Thoracic aorta (tissue), 2 donors: ENCODE measurements at regions not wholly inside any gene's neighbourhood (a gene's known extent, or its start where the extent isn't known, plus 50 kb on each side); places are given as distances from the start of the nearest gene placed in this dataset.

ENCODE experiments used
- ATAC-seq: fragments of 150-250 bp; one replicate; pipeline ENCODE4 v1.8.0; 2017; ENCODE audit warnings: low read depth; ENCODE audit not compliant: insufficient number of reproducible peaks, low FRiP score
- DNase-seq: peaks from one replicate; pipeline ENCODE4 v3.0.0-alpha.2; 2020; ENCODE audit warnings: low spot score
- H3K27ac ChIP-seq, 2 donors: fragments of 200-600 bp; sonication (generic); 1 replicate in 1 of 2; 2 replicates in 1 of 2; pipeline ENCODE4 v1.5.1; 2016; ENCODE audit warnings: mild to moderate bottlenecking in 2 of 2, moderate library complexity in 2 of 2
- H3K27me3 ChIP-seq: fragments of 200-600 bp; sonication (generic); replicated peaks from 2 replicates; pipeline ENCODE4 v1.6.0; 2016; ENCODE audit warnings: mild to moderate bottlenecking; ENCODE audit not compliant: insufficient read depth
- H3K36me3 ChIP-seq: fragments of 200-600 bp; sonication (generic); one replicate; pipeline ENCODE4 v1.5.1; 2016
- H3K4me1 ChIP-seq, 2 donors: fragments of 200-600 bp; sonication (generic); 1 replicate in 1 of 2; 2 replicates in 1 of 2; pipeline versions ENCODE4 v1.5.1 to v1.6.0; 2016; ENCODE audit warnings: low read depth in 2 of 2, mild to moderate bottlenecking in 1 of 2; ENCODE audit not compliant: control insufficient read depth in 1 of 2
- H3K4me3 ChIP-seq: fragments of 200-600 bp; sonication (generic); 2 replicates; pipeline ENCODE4 v1.5.1; 2016; ENCODE audit warnings: mild to moderate bottlenecking
- H3K9me3 ChIP-seq: fragments of 200-600 bp; sonication (generic); 2 replicates; pipeline ENCODE4 v1.5.1; 2016
- CTCF ChIP-seq: fragments of 200-600 bp; sonication (generic); IDR thresholded peaks from one replicate; pipeline ENCODE4 v1.5.1; 2019; ENCODE audit warnings: antibody characterized with exemption

GRCh38 chr11:134514354-134514951 is 102.4 kb upstream of the B3GAT1 start:
- no peak overlapping the region for H3K27ac ChIP-seq
- no peak for TF ChIP-seq CTCF
- no peaks in the 10 kb centered on the region for H3K27me3 ChIP-seq
- ATAC-seq (no peak), DNase-seq (no peak)
- no peaks in the 10 kb centered on the region for H3K9me3 ChIP-seq
- no peaks in the 10 kb centered on the region for H3K36me3 ChIP-seq
- H3K4me1 ChIP-seq, result no peaks in the 10 kb centered on the region
- no peak overlapping the region for H3K4me3 ChIP-seq

DNA sequence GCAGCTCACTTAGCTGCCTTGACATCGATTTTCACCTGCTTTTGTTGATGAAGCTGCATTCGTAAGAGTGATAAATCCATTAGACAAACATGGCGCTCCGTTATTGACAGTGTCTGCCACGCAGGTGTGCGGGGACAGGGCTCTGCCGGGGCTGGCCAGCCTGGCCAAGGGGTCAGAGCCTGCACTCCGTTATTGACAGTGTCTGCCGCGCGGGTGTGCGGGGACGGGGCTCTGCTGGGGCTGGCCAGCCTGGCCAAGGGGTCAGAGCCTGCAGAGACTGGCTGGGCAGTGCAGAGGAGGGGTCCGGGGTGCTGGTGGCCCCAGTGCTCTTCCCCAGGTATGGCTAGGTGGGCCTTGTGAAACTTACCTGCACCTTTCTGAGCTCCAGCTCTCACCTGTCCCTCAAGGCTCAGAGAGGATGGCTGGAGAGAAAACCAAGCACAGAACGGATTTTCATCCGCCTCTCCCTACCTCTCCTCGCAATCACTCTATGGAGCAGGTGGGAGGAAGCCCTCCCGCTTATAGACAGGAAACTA is 101.6 kb upstream of the B3GAT1 start:
- Histone ChIP-seq H3K9me3 (no peaks in the 10 kb centered on the region), H3K4me3 (no peak overlapping the region), H3K4me1 (no peaks in the 10 kb centered on the region), H3K27me3 (no peaks in the 10 kb centered on the region), H3K36me3 (no peaks in the 10 kb centered on the region), H3K27ac (no peak overlapping the region)
- TF ChIP-seq CTCF, result no peak
- DNase-seq, result no peak
- no peak for ATAC-seq

GRCh38 chr11:134512571-134513538 is 100.8 kb upstream of the B3GAT1 start:
- H3K27ac ChIP-seq, result no peak overlapping the region
- no peak overlapping the region for H3K4me3 ChIP-seq
- H3K36me3 ChIP-seq, result no peaks in the 10 kb centered on the region
- H3K4me1 ChIP-seq, result no peaks in the 10 kb centered on the region
- TF ChIP-seq CTCF, result no peak
- ATAC-seq, result no peak
- no peaks in the 10 kb centered on the region for H3K27me3 ChIP-seq
- DNase-seq, result no peak
- H3K9me3 ChIP-seq, result no peaks in the 10 kb centered on the region

DNA sequence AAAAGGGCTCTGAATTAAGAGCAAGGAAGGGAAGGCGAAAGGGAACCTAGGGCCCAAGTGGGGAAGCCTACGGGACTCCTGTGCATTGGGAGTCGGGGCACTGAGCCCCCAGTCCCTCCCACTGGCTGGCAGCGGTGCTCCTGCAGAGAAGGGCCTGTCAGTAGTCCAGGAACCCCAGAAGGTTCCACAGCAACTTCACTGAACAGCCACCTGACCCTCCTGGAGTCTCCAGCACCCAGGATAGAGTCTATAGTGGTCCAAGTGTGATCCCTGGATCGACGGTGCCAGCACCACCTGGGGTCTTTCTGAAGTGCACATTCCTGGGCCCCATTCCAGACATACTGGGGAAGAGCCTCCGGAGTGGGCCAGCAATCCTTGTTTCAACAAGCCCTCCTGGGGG is 100.0 kb upstream of the B3GAT1 start:
- H3K36me3 ChIP-seq, result no peaks in the 10 kb centered on the region
- DNase-seq (no peak), ATAC-seq (no peak)

More for the DNA sequence above, 100.0 kb upstream of the B3GAT1 start:
- Histone ChIP-seq H3K4me1 (no peaks in the 10 kb centered on the region), H3K27ac (no peak overlapping the region), H3K9me3 (no peaks in the 10 kb centered on the region), H3K4me3 (no peak overlapping the region), H3K27me3 (no peaks in the 10 kb centered on the region)
- TF ChIP-seq CTCF, result no peak
